ENCODE measurements at regions not wholly inside any gene's neighbourhood (a gene's known extent, or its start where the extent isn't known, plus 50 kb on each side); places are given as distances from the start of the nearest gene placed in this dataset.

DNA sequence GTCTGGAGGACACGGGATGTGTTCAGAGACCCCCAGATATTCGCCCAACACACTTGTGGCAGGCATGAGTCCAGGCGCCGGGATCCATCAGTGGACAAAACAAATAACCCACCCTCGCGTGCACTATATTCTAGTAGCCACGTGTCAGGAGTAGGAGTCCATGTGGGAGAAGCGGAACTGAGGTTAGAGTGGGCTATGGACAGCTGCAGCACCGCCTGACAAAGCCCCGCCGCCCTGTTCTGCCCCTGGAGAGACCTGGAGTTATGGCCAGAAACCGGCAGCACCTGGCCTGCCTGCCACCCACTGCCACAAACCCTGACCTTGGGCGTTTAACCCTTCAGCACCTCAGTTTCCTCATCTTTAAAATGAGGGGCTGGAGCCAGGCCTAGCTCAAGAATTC is 181.0 kb upstream of the RNF32 start:
- Histone ChIP-seq H3K9me3 (ENCODE audit: control insufficient read depth, low read length) (peaks cover 4% of the 10 kb centered on the region), H3K9ac (ENCODE audit: low read length) (no peak overlapping the region)

DNA sequence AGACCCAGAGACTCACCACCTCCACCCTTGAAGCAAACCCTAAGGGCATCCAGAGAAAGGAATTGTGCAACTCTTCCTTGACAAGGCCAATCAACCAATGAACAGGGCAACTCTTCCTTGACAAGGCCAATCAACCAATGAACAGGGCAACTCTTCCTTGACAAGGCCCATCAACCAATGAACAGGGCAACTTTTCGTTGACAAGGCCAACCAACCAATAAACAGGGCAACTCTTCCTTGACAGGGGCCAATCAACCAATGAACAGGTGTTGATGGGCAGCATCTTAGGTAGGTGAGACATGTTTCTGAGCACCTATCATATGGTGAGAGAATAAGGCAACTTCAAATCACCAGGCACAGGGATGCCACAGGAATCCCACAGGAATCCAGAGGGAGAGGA is 181.5 kb upstream of the RNF32 start:
- no peaks in the 10 kb centered on the region for H3K9me3 ChIP-seq (ENCODE audit: control insufficient read depth, low read length)
- no peak overlapping the region for H3K9ac ChIP-seq (ENCODE audit: low read length)
- no peaks in the 10 kb centered on the region for H3K4me1 ChIP-seq (ENCODE audit: control insufficient read depth, insufficient read depth, low read length)
- no peak overlapping the region for H3K4me3 ChIP-seq (ENCODE audit: low read length)
- H3K27me3 ChIP-seq (replicated peaks; ENCODE audit: control insufficient read depth, insufficient read depth, low read length): peaks cover 11% of the 10 kb centered on the region
- DNase-seq (ENCODE audit: low read depth): no peak
- no peaks in the 10 kb centered on the region for H3K36me3 ChIP-seq (ENCODE audit: control insufficient read depth, insufficient read depth, low read length, severe bottlenecking)

More for the DNA sequence above, 181.0 kb upstream of the RNF32 start:
- H3K4me1 ChIP-seq (ENCODE audit: control insufficient read depth, insufficient read depth, low read length): no peaks in the 10 kb centered on the region
- no peak for DNase-seq (ENCODE audit: low read depth)
- H3K27me3 ChIP-seq (replicated peaks; ENCODE audit: control insufficient read depth, insufficient read depth, low read length): peaks cover 11% of the 10 kb centered on the region
- no peak overlapping the region for H3K4me3 ChIP-seq (ENCODE audit: low read length)
- H3K36me3 ChIP-seq (ENCODE audit: control insufficient read depth, insufficient read depth, low read length, severe bottlenecking): no peaks in the 10 kb centered on the region

DNA sequence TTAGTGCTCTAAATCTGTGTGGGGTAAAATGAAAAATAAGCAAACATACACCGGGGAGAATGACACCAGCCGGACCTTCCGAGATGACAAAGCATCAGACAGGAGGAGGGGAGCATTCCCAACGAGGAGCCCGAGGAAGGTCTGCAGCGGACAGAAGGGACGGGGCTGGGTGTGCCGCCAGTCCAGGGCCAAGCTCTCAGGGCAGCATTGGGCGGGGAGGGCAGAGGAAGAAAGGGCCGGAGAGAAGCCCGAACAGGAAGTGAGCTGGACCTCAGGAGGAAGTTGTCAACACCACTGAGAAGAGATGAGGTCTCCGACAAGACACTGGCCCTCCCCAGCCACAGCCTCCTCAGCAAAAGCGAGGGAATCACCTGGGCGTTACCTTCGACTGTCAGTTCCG is 182.6 kb upstream of the RNF32 start:
- Histone ChIP-seq H3K27me3 (replicated peaks; ENCODE audit: control insufficient read depth, insufficient read depth, low read length) (peaks cover 8% of the 10 kb centered on the region), H3K4me1 (ENCODE audit: control insufficient read depth, insufficient read depth, low read length) (no peaks in the 10 kb centered on the region), H3K4me3 (ENCODE audit: low read length) (no peak overlapping the region), H3K9me3 (ENCODE audit: control insufficient read depth, low read length) (no peaks in the 10 kb centered on the region), H3K36me3 (ENCODE audit: control insufficient read depth, insufficient read depth, low read length, severe bottlenecking) (no peaks in the 10 kb centered on the region), H3K9ac (ENCODE audit: low read length) (no peak overlapping the region)
- no peak for DNase-seq (ENCODE audit: low read depth)

DNA sequence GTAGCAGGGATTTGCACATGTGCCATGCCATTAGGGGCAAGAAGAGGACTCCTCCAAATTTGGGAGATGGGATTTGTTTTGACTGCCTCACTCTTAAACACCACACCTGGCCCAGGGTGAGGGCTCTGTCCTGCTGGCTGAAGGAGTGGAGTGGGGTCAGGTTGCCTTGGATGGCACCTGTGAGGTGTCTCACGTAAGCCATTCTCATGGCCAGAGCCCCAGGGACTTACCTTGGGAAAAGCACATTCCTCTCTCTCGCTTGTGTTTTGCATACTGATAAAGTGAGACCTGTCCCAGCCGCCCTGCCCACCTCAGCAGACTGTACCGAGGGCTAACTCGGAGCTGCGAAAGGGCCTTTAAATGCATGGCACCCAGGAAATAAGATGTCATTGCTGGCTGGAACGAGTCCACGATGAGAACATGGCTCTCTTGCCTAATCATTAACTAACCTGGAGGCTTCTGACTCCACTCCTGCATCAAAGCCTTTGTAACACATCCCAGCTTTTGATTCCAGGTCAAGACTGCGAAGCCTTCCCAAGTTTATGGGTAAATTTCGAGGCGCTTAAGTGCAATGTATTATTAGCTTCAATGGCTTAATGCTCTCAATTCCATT is 184.0 kb upstream of the RNF32 start:
- Histone ChIP-seq H3K27me3 (replicated peaks; ENCODE audit: control insufficient read depth, insufficient read depth, low read length) (peaks cover 8% of the 10 kb centered on the region), H3K4me1 (ENCODE audit: control insufficient read depth, insufficient read depth, low read length) (no peaks in the 10 kb centered on the region), H3K9me3 (ENCODE audit: control insufficient read depth, low read length) (no peaks in the 10 kb centered on the region), H3K4me3 (ENCODE audit: low read length) (no peak overlapping the region), H3K9ac (ENCODE audit: low read length) (no peak overlapping the region), H3K36me3 (ENCODE audit: control insufficient read depth, insufficient read depth, low read length, severe bottlenecking) (no peaks in the 10 kb centered on the region)
- no peak for DNase-seq (ENCODE audit: low read depth)

DNA sequence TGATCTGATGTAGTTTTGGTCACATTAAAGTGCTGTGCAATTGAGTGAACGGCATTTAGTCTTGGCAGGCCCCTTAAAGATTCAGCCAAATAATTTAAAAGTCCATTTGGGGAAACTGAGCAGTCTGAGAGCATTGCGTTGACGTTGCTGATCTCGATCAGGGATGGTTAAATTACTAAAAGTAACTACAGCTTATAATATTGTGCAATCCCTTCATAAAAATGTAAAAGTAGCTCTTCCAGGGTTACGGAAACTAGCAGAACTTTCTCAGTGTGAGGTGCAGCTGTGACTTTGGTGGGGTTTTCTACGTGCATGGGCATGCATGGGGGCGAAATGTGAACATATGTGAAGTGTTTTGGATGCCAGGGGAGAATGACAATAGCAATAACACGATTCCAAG is 184.5 kb upstream of the RNF32 start:
- H3K27me3 ChIP-seq (replicated peaks; ENCODE audit: control insufficient read depth, insufficient read depth, low read length): peaks cover 8% of the 10 kb centered on the region
- no peak overlapping the region for H3K4me3 ChIP-seq (ENCODE audit: low read length)
- no peak for DNase-seq (ENCODE audit: low read depth)
- no peaks in the 10 kb centered on the region for H3K9me3 ChIP-seq (ENCODE audit: control insufficient read depth, low read length)
- H3K36me3 ChIP-seq (ENCODE audit: control insufficient read depth, insufficient read depth, low read length, severe bottlenecking): no peaks in the 10 kb centered on the region
- H3K4me1 ChIP-seq (ENCODE audit: control insufficient read depth, insufficient read depth, low read length): no peaks in the 10 kb centered on the region
- H3K9ac ChIP-seq (ENCODE audit: low read length): no peak overlapping the region

DNA sequence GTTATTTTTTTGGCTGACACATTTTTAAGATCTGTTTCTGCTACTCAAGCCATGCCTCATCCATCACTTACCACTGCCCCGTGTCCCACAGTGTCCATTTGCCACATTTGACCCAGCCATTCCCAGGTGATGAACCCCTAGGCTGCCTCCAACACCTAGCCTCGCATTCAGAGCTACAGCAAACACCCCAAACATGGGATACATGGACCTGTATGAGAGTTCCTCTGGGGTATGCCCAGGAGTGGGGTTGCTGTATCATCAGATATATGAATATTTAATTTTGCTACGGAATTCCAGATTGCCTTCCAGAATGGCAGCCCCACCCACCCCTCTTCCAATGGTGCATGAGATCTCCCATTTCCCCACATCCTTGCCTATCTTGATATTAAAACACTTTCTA is 190.1 kb upstream of the RNF32 start:
- no peak overlapping the region for H3K9ac ChIP-seq (ENCODE audit: low read length)
- no peaks in the 10 kb centered on the region for H3K4me1 ChIP-seq (ENCODE audit: control insufficient read depth, insufficient read depth, low read length)
- H3K9me3 ChIP-seq (ENCODE audit: control insufficient read depth, low read length): no peaks in the 10 kb centered on the region
- no peaks in the 10 kb centered on the region for H3K36me3 ChIP-seq (ENCODE audit: control insufficient read depth, insufficient read depth, low read length, severe bottlenecking)
- no peak for DNase-seq (ENCODE audit: low read depth)
- no peaks in the 10 kb centered on the region for H3K27me3 ChIP-seq (replicated peaks; ENCODE audit: control insufficient read depth, insufficient read depth, low read length)
- no peak overlapping the region for H3K4me3 ChIP-seq (ENCODE audit: low read length)

DNA sequence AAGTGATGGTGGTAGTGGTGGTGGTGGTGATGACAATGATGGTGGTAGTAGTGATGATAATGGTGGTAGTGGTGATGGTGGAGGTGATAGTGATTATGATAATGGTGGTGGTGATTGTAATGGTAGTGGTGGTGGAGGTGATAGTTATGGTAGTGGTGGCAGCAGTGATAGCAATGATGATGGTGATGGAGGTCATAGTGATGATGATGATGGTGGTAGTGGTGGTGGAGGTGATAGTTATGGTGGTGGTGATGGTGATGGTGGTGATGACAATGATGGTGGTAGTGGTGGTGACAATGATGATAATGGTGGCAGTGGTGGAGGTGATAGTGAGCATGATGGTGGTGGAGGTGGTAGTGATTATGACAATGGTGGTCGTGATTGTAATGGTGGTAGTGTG is 191.7 kb upstream of the RNF32 start:
- H3K4me3 ChIP-seq (ENCODE audit: low read length): no peak overlapping the region

DNA sequence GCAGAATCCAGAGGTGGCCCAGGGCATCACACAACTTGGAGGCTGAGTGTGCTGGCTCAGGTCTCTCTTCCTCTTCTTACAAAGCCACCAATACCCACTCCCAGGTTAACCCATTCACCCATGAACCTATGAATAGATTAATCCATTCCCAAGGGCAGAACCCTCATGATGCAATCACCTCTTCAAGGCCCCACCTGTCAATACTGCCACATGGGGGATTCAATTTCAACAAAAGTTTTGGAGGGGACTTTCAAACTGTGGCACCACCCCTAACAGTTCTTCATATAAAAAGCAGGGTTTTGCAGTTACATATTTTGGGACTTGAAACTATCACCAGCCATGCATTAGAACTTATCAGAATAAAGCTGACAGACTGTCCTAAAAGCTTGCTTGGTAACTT is 193.6 kb upstream of the RNF32 start:
- Histone ChIP-seq H3K27me3 (replicated peaks; ENCODE audit: control insufficient read depth, insufficient read depth, low read length) (peaks cover 6% of the 10 kb centered on the region), H3K4me3 (ENCODE audit: low read length) (no peak overlapping the region), H3K4me1 (ENCODE audit: control insufficient read depth, insufficient read depth, low read length) (no peaks in the 10 kb centered on the region), H3K36me3 (ENCODE audit: control insufficient read depth, insufficient read depth, low read length, severe bottlenecking) (no peaks in the 10 kb centered on the region), H3K9me3 (ENCODE audit: control insufficient read depth, low read length) (no peaks in the 10 kb centered on the region), H3K9ac (ENCODE audit: low read length) (no peak overlapping the region)
- no peak for DNase-seq (ENCODE audit: low read depth)

More for the DNA sequence above, 191.7 kb upstream of the RNF32 start:
- DNase-seq (ENCODE audit: low read depth): no peak
- Histone ChIP-seq H3K27me3 (replicated peaks; ENCODE audit: control insufficient read depth, insufficient read depth, low read length) (no peaks in the 10 kb centered on the region), H3K4me1 (ENCODE audit: control insufficient read depth, insufficient read depth, low read length) (no peaks in the 10 kb centered on the region), H3K36me3 (ENCODE audit: control insufficient read depth, insufficient read depth, low read length, severe bottlenecking) (no peaks in the 10 kb centered on the region), H3K9me3 (ENCODE audit: control insufficient read depth, low read length) (no peaks in the 10 kb centered on the region), H3K9ac (ENCODE audit: low read length) (no peak overlapping the region)

DNA sequence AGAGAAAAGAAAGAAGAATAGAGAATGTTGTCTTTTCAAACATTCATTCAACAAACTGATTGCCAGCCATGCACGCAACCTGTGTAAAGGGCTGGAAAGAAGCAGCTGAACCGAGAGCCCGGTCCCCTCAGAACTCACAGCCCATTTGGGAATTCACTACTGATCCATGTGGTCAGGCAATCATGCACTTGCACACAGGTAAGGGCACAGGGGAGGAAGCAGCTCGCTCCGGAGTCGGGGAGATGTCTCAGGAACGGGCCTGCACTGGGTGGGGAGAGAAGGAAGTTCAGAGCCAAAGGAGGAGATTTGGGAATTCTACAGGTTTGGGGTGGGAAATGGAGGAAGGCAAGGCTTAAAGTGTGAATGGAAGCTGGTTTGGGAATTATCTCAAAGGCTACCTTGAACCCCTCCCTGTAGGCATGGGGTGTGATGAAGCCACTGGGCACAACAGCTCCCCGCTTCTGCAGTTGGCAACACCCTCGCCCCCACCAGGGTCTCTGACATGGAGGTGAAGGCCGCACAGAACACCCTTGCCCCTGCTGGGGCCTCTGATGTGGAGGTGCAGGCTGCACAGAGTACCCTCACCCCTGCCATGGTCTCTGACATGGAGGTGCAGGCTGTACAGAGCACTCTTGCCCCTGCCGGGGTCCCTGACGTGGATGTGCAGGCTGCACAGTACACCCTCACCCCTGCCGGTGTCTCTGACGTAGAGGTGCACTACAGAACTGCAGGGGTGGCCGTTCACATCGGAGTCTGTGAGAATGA is 194.4 kb upstream of the RNF32 start:
- Histone ChIP-seq H3K4me3 (ENCODE audit: low read length) (no peak overlapping the region), H3K27me3 (replicated peaks; ENCODE audit: control insufficient read depth, insufficient read depth, low read length) (peaks cover 7% of the 10 kb centered on the region), H3K36me3 (ENCODE audit: control insufficient read depth, insufficient read depth, low read length, severe bottlenecking) (no peaks in the 10 kb centered on the region), H3K9ac (ENCODE audit: low read length) (no peak overlapping the region), H3K4me1 (ENCODE audit: control insufficient read depth, insufficient read depth, low read length) (no peaks in the 10 kb centered on the region), H3K9me3 (ENCODE audit: control insufficient read depth, low read length) (no peaks in the 10 kb centered on the region)
- DNase-seq (ENCODE audit: low read depth): no peak

DNA sequence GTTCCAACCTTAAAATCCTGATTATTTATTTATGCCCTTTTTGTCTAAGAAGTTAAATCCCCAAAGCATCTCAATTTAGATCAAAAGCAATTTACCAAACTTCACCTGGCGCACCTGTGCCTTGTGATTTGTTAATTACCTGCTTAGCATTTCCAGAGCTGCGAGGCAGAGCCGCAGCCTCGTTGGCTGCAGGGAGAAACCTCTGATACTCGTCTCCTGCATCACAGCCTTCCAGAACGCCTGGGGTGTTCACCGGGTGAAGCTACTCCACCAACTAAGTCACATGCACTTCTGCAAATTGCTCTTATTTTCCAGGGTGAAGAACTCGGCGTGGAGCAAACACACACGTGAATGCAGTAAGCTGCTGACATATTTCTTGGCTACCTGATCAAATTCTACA is 198.1 kb upstream of the RNF32 start:
- H3K4me3 ChIP-seq (ENCODE audit: low read length): no peak overlapping the region
- H3K36me3 ChIP-seq (ENCODE audit: control insufficient read depth, insufficient read depth, low read length, severe bottlenecking): no peaks in the 10 kb centered on the region
- H3K9me3 ChIP-seq (ENCODE audit: control insufficient read depth, low read length): no peaks in the 10 kb centered on the region
- no peak overlapping the region for H3K9ac ChIP-seq (ENCODE audit: low read length)
- DNase-seq (ENCODE audit: low read depth): no peak
- H3K4me1 ChIP-seq (ENCODE audit: control insufficient read depth, insufficient read depth, low read length): no peaks in the 10 kb centered on the region
- H3K27me3 ChIP-seq (replicated peaks; ENCODE audit: control insufficient read depth, insufficient read depth, low read length): peaks cover 10% of the 10 kb centered on the region

DNA sequence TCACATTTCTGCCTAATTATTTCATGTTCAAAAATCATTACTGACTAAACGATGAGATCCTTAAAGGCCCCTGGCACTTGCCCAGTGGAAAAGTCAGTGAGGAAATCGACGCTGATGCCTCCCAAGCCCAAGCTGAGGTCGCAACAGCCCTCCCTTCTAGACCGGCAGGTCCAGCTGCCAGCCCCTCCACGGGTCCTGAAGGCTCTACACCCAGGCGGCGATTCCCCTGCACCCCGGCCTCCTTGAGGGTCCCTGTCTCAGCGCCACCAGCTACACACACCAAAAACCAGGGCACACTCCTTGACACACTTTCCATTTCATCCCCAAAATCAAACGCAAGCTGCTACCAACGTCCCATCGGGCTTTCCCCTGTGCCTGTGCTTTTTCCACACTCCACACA is 200.1 kb upstream of the RNF32 start:
- Histone ChIP-seq H3K9me3 (ENCODE audit: control insufficient read depth, low read length) (no peaks in the 10 kb centered on the region), H3K36me3 (ENCODE audit: control insufficient read depth, insufficient read depth, low read length, severe bottlenecking) (no peaks in the 10 kb centered on the region), H3K4me3 (ENCODE audit: low read length) (no peak overlapping the region), H3K27me3 (replicated peaks; ENCODE audit: control insufficient read depth, insufficient read depth, low read length) (peaks cover 10% of the 10 kb centered on the region), H3K4me1 (ENCODE audit: control insufficient read depth, insufficient read depth, low read length) (no peaks in the 10 kb centered on the region), H3K9ac (ENCODE audit: low read length) (no peak overlapping the region)
- no peak for DNase-seq (ENCODE audit: low read depth)

DNA sequence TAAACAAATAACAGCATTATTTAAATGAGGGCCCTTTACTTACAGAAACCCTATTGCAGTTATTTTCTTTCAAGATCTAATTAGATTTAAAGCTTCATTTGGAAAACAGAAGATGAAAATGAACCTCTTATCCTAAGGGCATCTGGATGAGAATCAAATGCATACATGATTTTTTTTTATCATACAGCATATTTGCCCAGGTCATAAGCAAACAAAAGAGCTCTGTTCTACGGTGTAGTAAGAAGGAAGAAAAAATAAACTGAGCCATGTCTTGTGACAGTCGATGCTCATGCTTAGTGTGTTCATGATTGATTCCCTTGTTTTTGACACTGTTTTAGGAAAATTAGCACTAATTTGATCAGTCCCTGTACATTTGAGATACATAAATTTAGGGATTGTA is 202.6 kb upstream of the RNF32 start:
- Histone ChIP-seq H3K9me3 (ENCODE audit: control insufficient read depth, low read length) (no peaks in the 10 kb centered on the region), H3K4me3 (ENCODE audit: low read length) (no peak overlapping the region), H3K36me3 (ENCODE audit: control insufficient read depth, insufficient read depth, low read length, severe bottlenecking) (no peaks in the 10 kb centered on the region), H3K4me1 (ENCODE audit: control insufficient read depth, insufficient read depth, low read length) (no peaks in the 10 kb centered on the region), H3K9ac (ENCODE audit: low read length) (no peak overlapping the region), H3K27me3 (replicated peaks; ENCODE audit: control insufficient read depth, insufficient read depth, low read length) (peaks cover 10% of the 10 kb centered on the region)
- DNase-seq (ENCODE audit: low read depth): no peak

Data from adipocyte (in vitro differentiated cells).